ENCODE measurements at regions not wholly inside any gene's neighbourhood (a gene's known extent, or its start where the extent isn't known, plus 50 kb on each side); places are given as distances from the start of the nearest gene placed in this dataset.

DNA sequence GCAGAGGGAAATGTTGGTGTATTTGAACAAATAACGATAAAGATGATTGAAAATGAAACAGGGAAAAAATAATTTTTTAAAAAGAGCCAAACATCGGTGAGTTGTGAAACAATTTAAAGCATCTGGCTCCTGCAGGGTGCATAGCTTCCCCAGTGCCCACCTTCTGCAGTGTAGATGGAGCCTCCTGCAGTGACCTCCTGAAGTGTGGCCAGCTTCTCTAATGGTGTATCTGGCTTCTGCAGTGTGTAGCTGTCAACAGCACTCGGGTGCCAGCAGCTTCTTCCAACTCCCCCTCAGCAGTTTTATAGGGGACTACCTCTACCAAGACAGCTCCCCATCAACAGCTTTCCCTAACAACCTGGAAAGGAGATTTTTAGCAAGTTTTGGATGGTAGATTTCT lies 279.4 kb upstream of the SEMA6A start:
- Histone ChIP-seq H4K8ac (replicated peaks; ENCODE audit: insufficient read length, low read depth, low read length) (no peak overlapping the region), H4K20me1 (ENCODE audit: control insufficient read depth, insufficient read depth, insufficient read length) (no peaks in the 10 kb centered on the region), H3K27ac (ENCODE audit: insufficient read length, low read depth, low read length) (no peak overlapping the region), H2AFZ (ENCODE audit: low read length) (no peak overlapping the region), H3K56ac (ENCODE audit: insufficient read length, low read depth, low read length) (no peak overlapping the region), H4K91ac (ENCODE audit: insufficient read length, low read depth, low read length) (no peak overlapping the region), H3K9me3 (ENCODE audit: control insufficient read depth, low read depth, low read length) (no peaks in the 10 kb centered on the region), H3K4ac (ENCODE audit: low read depth, low read length) (no peak overlapping the region), H3K23me2 (ENCODE audit: insufficient read length, low read depth, low read length, poor library complexity, severe bottlenecking) (no peaks in the 10 kb centered on the region), H2BK120ac (ENCODE audit: low read depth, low read length, poor library complexity, severe bottlenecking) (no peak overlapping the region), H3T11ph (ENCODE audit: low read length) (no peak overlapping the region), H2BK12ac (ENCODE audit: insufficient read length, low read depth, low read length) (no peak overlapping the region), H3K4me2 (ENCODE audit: insufficient read depth, insufficient read length, low read length) (no peak overlapping the region), H3K14ac (ENCODE audit: insufficient read depth, low read length) (no peak overlapping the region), H3K4me1 (ENCODE audit: insufficient read depth, low read length) (peaks cover 8% of the 10 kb centered on the region; the same call in 1 of the 2 replicates), H2AK5ac (ENCODE audit: insufficient read length, low read length) (no peak overlapping the region), H2BK15ac (ENCODE audit: low read depth, low read length) (no peak overlapping the region), H3K23ac (ENCODE audit: insufficient read length, low read depth, low read length) (no peak overlapping the region), H4K5ac (ENCODE audit: insufficient read length, low read depth, low read length) (no peak overlapping the region), H3K27me3 (ENCODE audit: insufficient read depth, low read length) (no peaks in the 10 kb centered on the region), H3K9ac (ENCODE audit: extremely low read depth, insufficient read length, low read length) (no peak overlapping the region), H2BK5ac (ENCODE audit: insufficient read length, low read length) (no peak overlapping the region), H3K79me1 (ENCODE audit: insufficient read depth, low read depth, low read length, poor library complexity, severe bottlenecking) (no peaks in the 10 kb centered on the region), H2BK20ac (ENCODE audit: low read depth, low read length, poor library complexity, severe bottlenecking) (no peak overlapping the region), H3K18ac (ENCODE audit: insufficient read length, low read depth, low read length) (no peak overlapping the region), H3K79me2 (ENCODE audit: insufficient read depth, low read length) (no peaks in the 10 kb centered on the region)
- peaks cover 49 to 58% of the 10 kb centered on the region in 2 experiments for H3K4me1 Mint-ChIP-seq
- no peaks in the 10 kb centered on the region for H3K27me3 Mint-ChIP-seq (ENCODE audit: low read depth)
- peak overlapping the region in 2 of 3 experiments; percentile 5 to 83; a peak in 2 of 7 replicates for H3K27ac Mint-ChIP-seq
- H3K9me3 Mint-ChIP-seq, result no peaks in the 10 kb centered on the region
- no CpG with 5 or more reads among the region's 3 CpGs for WGBS (ENCODE audit: extremely low coverage, insufficient read length, low lambda C conversion rate)
- no peak overlapping the region for H3K4me3 Mint-ChIP-seq
- H3K36me3 Mint-ChIP-seq (ENCODE audit: insufficient read depth in 1 of 3, low read depth in 3 of 3), result no peaks in the 10 kb centered on the region
- no peak for TF ChIP-seq CTCF (conservative IDR thresholded peaks at IDR 0.05)
- no peak for DNase-seq
